H1 (cell line): ENCODE measurements at regions not wholly inside any gene's neighbourhood (a gene's known extent, or its start where the extent isn't known, plus 50 kb on each side); places are given as distances from the start of the nearest gene placed in this dataset.

Experiments used
- CTCF ChIA-PET: fragments of 300-600 bp; sonication (Branson Sonifier 250); formaldehyde crosslinking; loops from one replicate; lab custom pipeline; 2021; ENCODE audit not compliant: partially characterized antibody; lab: Charles Lee
- POLR2A ChIA-PET: fragments of 300-600 bp; sonication (Branson Sonifier 250); formaldehyde crosslinking; loops from one replicate; lab custom pipeline; 2021; ENCODE audit warnings: inconsistent platforms; ENCODE audit not compliant: partially characterized antibody; lab: Charles Lee
- DNase-seq, 2 experiments: peaks; one replicate each; pipeline versions ENCODE4 v3.0.0 to v3.0.0-alpha.2; 2010 to 2022; ENCODE audit warnings: low spot score in 2 of 2, low read depth in 1 of 2, mixed read lengths in 1 of 2
- FAIRE-seq: peaks from 2 replicates; lab custom pipeline; 2011; peaks lifted over from hg19 to GRCh38; lab: Jason Lieb, UNC
- H2AFZ ChIP-seq: 2 replicates; pipeline ENCODE4 v1.8.1; 2012; ENCODE audit warnings: low read length, inconsistent platforms
- H2AK5ac ChIP-seq: 2 replicates; pipeline ENCODE4 v1.6.1; 2013; ENCODE audit warnings: low read depth, low read length
- H2BK120ac ChIP-seq: replicated peaks from 2 replicates; pipeline ENCODE3; 2013; ENCODE audit warnings: low read depth, low read length, inconsistent platforms
- H2BK12ac ChIP-seq: 2 replicates; pipeline ENCODE4 v1.6.1; 2013; ENCODE audit warnings: low read depth, low read length
- H2BK15ac ChIP-seq: 2 replicates; pipeline ENCODE4 v1.6.1; 2013; ENCODE audit warnings: low read length
- H2BK20ac ChIP-seq: 2 replicates; pipeline ENCODE4 v1.6.1; 2013; ENCODE audit warnings: low read length
- H2BK5ac ChIP-seq: 2 replicates; pipeline ENCODE4 v1.6.1; 2013; ENCODE audit warnings: low read depth, low read length
- H3K14ac ChIP-seq: 2 replicates; pipeline ENCODE4 v1.6.1; 2013; ENCODE audit warnings: inconsistent platforms; ENCODE audit not compliant: insufficient read length
- H3K18ac ChIP-seq: 2 replicates; pipeline ENCODE4 v1.6.1; 2013; ENCODE audit warnings: low read length; ENCODE audit errors: extremely low read depth
- H3K23ac ChIP-seq: 2 replicates; pipeline ENCODE4 v1.6.1; 2013; ENCODE audit warnings: inconsistent platforms; ENCODE audit not compliant: insufficient read length
- H3K23me2 ChIP-seq: 2 replicates; pipeline ENCODE4 v1.6.1; 2013; ENCODE audit warnings: low read depth, low read length
- H3K27ac ChIP-seq: 2 replicates; pipeline ENCODE4 v1.6.1; 2011; ENCODE audit warnings: low read depth, low read length, inconsistent platforms
- H3K27me3 ChIP-seq, 4 experiments: replicated peaks in 1 of 4; 1 replicate in 1 of 4; 2 replicates in 3 of 4; pipeline versions ENCODE4 v1.6.1 to v1.8.1; 2011 to 2013; ENCODE audit warnings: low read length in 3 of 4, mild to moderate bottlenecking in 3 of 4, inconsistent platforms in 2 of 4, mixed read lengths in 2 of 4, moderate library complexity in 1 of 4; ENCODE audit not compliant: control insufficient read depth in 3 of 4, insufficient read depth in 3 of 4; ENCODE audit errors: extremely low read depth in 1 of 4
- H3K36me3 ChIP-seq, 4 experiments: 2 replicates each; pipeline versions ENCODE4 v1.6.1 to v1.8.1; 2011 to 2013; ENCODE audit warnings: mild to moderate bottlenecking in 4 of 4, low read length in 3 of 4, moderate library complexity in 2 of 4, control low read depth in 1 of 4, inconsistent platforms in 1 of 4; ENCODE audit not compliant: insufficient read depth in 4 of 4, control insufficient read depth in 2 of 4
- H3K4ac ChIP-seq: replicated peaks from 2 replicates; pipeline ENCODE3; 2013; ENCODE audit warnings: low read length, low read depth, mixed read lengths, inconsistent platforms; ENCODE audit not compliant: insufficient read length
- H3K4me1 ChIP-seq, 4 experiments: replicated peaks in 1 of 4; 1 replicate in 1 of 4; 2 replicates in 3 of 4; pipeline versions ENCODE4 v1.6.1 to v1.8.1; 2011 to 2013; ENCODE audit warnings: low read length in 3 of 4, inconsistent platforms in 2 of 4, mixed read lengths in 1 of 4; ENCODE audit not compliant: insufficient read depth in 4 of 4, control insufficient read depth in 3 of 4
- H3K4me2 ChIP-seq, 2 experiments: 2 replicates each; pipeline versions ENCODE4 v1.6.1 to v1.8.1; 2011 to 2013; ENCODE audit warnings: low read depth in 2 of 2, low read length in 2 of 2, control low read depth in 1 of 2, inconsistent platforms in 1 of 2, mild to moderate bottlenecking in 1 of 2; ENCODE audit not compliant: insufficient read depth in 1 of 2
- H3K4me3 ChIP-seq, 4 experiments: fragments of 200-600, 300-600 bp in 1 of 4; sonication (generic), shearing (Covaris generic), sonication (Bioruptor Twin) in 1 of 4; 2 replicates each; pipeline versions ENCODE4 v1.5.1 to v1.8.1; 2011 to 2016; ENCODE audit warnings: low read length in 4 of 4, low read depth in 3 of 4, control low read depth in 2 of 4, inconsistent platforms in 2 of 4, mild to moderate bottlenecking in 2 of 4, mixed read lengths in 1 of 4, moderate library complexity in 1 of 4; ENCODE audit not compliant: insufficient read depth in 2 of 4; ENCODE audit errors: extremely low read depth in 1 of 4
- H3K56ac ChIP-seq: replicated peaks from 2 replicates; pipeline ENCODE3; 2013; ENCODE audit warnings: low read depth, mild to moderate bottlenecking, mixed read lengths, low read length, inconsistent platforms; ENCODE audit not compliant: insufficient read length
- H3K79me1 ChIP-seq: 2 replicates; pipeline ENCODE4 v1.6.1; 2013; ENCODE audit warnings: low read depth, low read length, control low read depth
- H3K79me2 ChIP-seq, 2 experiments: 2 replicates each; pipeline versions ENCODE4 v1.6.1 to v1.8.1; 2012 to 2013; ENCODE audit warnings: low read length in 2 of 2, mild to moderate bottlenecking in 2 of 2, inconsistent platforms in 1 of 2; ENCODE audit not compliant: insufficient read depth in 2 of 2, control insufficient read depth in 1 of 2
- H3K9ac ChIP-seq, 4 experiments: replicated peaks in 1 of 4; 1 replicate in 1 of 4; 2 replicates in 3 of 4; pipeline versions ENCODE4 v1.6.1 to v1.8.1; 2011 to 2013; ENCODE audit warnings: low read depth in 3 of 4, low read length in 3 of 4, control low read depth in 2 of 4, mild to moderate bottlenecking in 2 of 4, moderate library complexity in 2 of 4, inconsistent platforms in 1 of 4; ENCODE audit errors: extremely low read depth in 1 of 4
- H3K9me3 ChIP-seq, 2 experiments: 2 replicates each; pipeline versions ENCODE4 v1.6.1 to v1.8.1; 2012 to 2013; ENCODE audit warnings: mild to moderate bottlenecking in 2 of 2, moderate library complexity in 2 of 2, control low read depth in 1 of 2, inconsistent platforms in 1 of 2, low read depth in 1 of 2, low read length in 1 of 2, mixed read lengths in 1 of 2; ENCODE audit not compliant: insufficient read depth in 2 of 2
- H4K20me1 ChIP-seq, 2 experiments: replicated peaks in 1 of 2; 2 replicates each; pipeline versions ENCODE3 to v1.8.1; 2011 to 2013; ENCODE audit warnings: inconsistent platforms in 2 of 2, low read length in 2 of 2, mild to moderate bottlenecking in 1 of 2; ENCODE audit not compliant: insufficient read depth in 2 of 2, control insufficient read depth in 1 of 2
- H4K5ac ChIP-seq: 2 replicates; pipeline ENCODE4 v1.6.1; 2013; ENCODE audit warnings: low read length, low read depth, mixed read lengths, inconsistent platforms; ENCODE audit not compliant: insufficient read length
- H4K8ac ChIP-seq: 2 replicates; pipeline ENCODE4 v1.8.0; 2013; ENCODE audit warnings: mild to moderate bottlenecking, moderate library complexity, low read length, inconsistent platforms; ENCODE audit not compliant: insufficient read depth; ENCODE audit errors: extremely low read depth
- H4K91ac ChIP-seq: replicated peaks from 2 replicates; pipeline ENCODE3; 2013; ENCODE audit warnings: low read length, mixed read lengths, inconsistent platforms; ENCODE audit not compliant: insufficient read length
- ASH2L ChIP-seq: fragments of 200-600, 300-600 bp; sonication (generic); IDR thresholded peaks from one replicate; pipeline ENCODE4 v1.7.1; 2017; ENCODE audit warnings: low read length
- BRCA1 ChIP-seq: IDR thresholded peaks from 2 replicates; pipeline ENCODE4 v1.6.1; 2012; ENCODE audit warnings: low read depth, low read length, improper control_type of control experiment
- POU5F1 ChIP-seq: IDR thresholded peaks from 2 replicates; pipeline ENCODE4 v1.6.1; 2011; ENCODE audit warnings: low read depth, mild to moderate bottlenecking, low read length, moderate library complexity
- SIN3A ChIP-seq, 2 experiments: IDR thresholded peaks in 1 of 2; conservative IDR thresholded peaks in 1 of 2; 2 replicates each; pipeline ENCODE4 v1.6.1; 2011 to 2012; ENCODE audit warnings: low read length in 2 of 2, improper control_type of control experiment in 1 of 2, low read depth in 1 of 2, mild to moderate bottlenecking in 1 of 2
- SP1 ChIP-seq: IDR thresholded peaks from 2 replicates; pipeline ENCODE4 v1.6.1; 2011; ENCODE audit warnings: low read depth, low read length
- SP2 ChIP-seq: IDR thresholded peaks from 2 replicates; pipeline ENCODE4 v1.6.1; 2012; ENCODE audit warnings: mild to moderate bottlenecking, low read length, inconsistent platforms
- WGBS, 2 experiments: shearing (Covaris generic) in 1 of 2; methylation state at CpG; one replicate each; pipeline versions ENCODE4 v1.1.6 to v1.1.7; 2013 to 2015; ENCODE audit warnings: low lambda C conversion rate in 2 of 2, mixed read lengths in 2 of 2, inconsistent platforms in 1 of 2, low coverage in 1 of 2, missing lambda C conversion rate in 1 of 2; ENCODE audit not compliant: insufficient replicate concordance in 2 of 2, insufficient coverage in 1 of 2, insufficient read length in 1 of 2; ENCODE audit errors: extremely low coverage in 1 of 2, missing lambda C conversion rate in 1 of 2; 5-methylcytosine and 5-hydroxymethylcytosine counted together

GRCh38 chr13:64877176-64877575, 2353.0 kb downstream of the PCDH9 start:
- Histone ChIP-seq H3K23me2 (no peaks in the 10 kb centered on the region), H2AK5ac (no peak overlapping the region), H3K27ac (no peak overlapping the region), H4K8ac (no peak overlapping the region), H3K4ac (no peak overlapping the region), H3K4me2 (no peak overlapping the region), H3K9me3 (no peaks in the 10 kb centered on the region), H3K4me1 (no peaks in the 10 kb centered on the region), H2BK120ac (no peak overlapping the region), H3K9ac (no peak overlapping the region), H2BK12ac (no peak overlapping the region), H3K27me3 (no peaks in the 10 kb centered on the region), H3K18ac (no peak overlapping the region), H3K4me3 (no peak overlapping the region), H2AFZ (no peak overlapping the region), H3K56ac (no peak overlapping the region), H4K5ac (no peak overlapping the region), H4K91ac (no peak overlapping the region), H2BK5ac (no peak overlapping the region), H3K23ac (no peak overlapping the region), H2BK15ac (no peak overlapping the region), H3K79me2 (no peaks in the 10 kb centered on the region), H2BK20ac (no peak overlapping the region), H4K20me1 (no peaks in the 10 kb centered on the region), H3K79me1 (no peaks in the 10 kb centered on the region), H3K36me3 (no peaks in the 10 kb centered on the region), H3K14ac (no peak overlapping the region)
- DNase-seq (no peak), FAIRE-seq (no peak)
- POLR2A ChIA-PET: no interaction called here
- CTCF ChIA-PET: no interaction called here
- WGBS, 2 experiments: 91% methylated on average over 3 of the region's 3 CpGs; no CpG with 5 or more reads in 1 of the 2 experiments
- TF ChIP-seq SIN3A (conservative IDR thresholded peaks at IDR 0.05 in 1 of 2, IDR thresholded peaks at IDR 0.05 in 1 of 2; ENCODE audit: low read depth in 1 of 2, low read length in 2 of 2) (no peak), ASH2L (no peak), POU5F1 (no peak), SP2 (no peak), SP1 (no peak), BRCA1 (no peak)
